WTC11 (cell line): ENCODE measurements at regions not wholly inside any gene's neighbourhood (a gene's known extent, or its start where the extent isn't known, plus 50 kb on each side); places are given as distances from the start of the nearest gene placed in this dataset.

Source experiments
- ATAC-seq: fragments of 200-7000 bp; cut with Tn5 transposase; 2 replicates; pipeline ENCODE4 v1.10.0; 2021; ENCODE audit warnings: mild to moderate bottlenecking, moderate library complexity
- CTCF ChIA-PET: fragments of 300-600 bp; sonication (Branson Sonifier 250); formaldehyde crosslinking; loops from one replicate; lab custom pipeline; 2021; ENCODE audit warnings: antibody characterized with exemption; lab: Charles Lee
- POLR2A ChIA-PET: fragments of 350-600 bp; sonication (Branson Sonifier 250); formaldehyde crosslinking; loops from one replicate; lab custom pipeline; 2021; ENCODE audit warnings: antibody characterized with exemption; lab: Charles Lee
- DNase-seq: peaks from one replicate; pipeline ENCODE4 v3.0.0; 2021; ENCODE audit warnings: low spot score
- H3K27ac Mint-ChIP-seq: 2 replicates; pipeline ENCODE4 v1.8.0; 2021; ENCODE audit warnings: mixed read lengths
- H3K27me3 Mint-ChIP-seq: 2 replicates; pipeline ENCODE4 v1.8.0; 2021; ENCODE audit warnings: low read depth, mild to moderate bottlenecking, moderate library complexity, mixed read lengths
- H3K36me3 Mint-ChIP-seq: 2 replicates; pipeline ENCODE4 v1.8.0; 2021; ENCODE audit warnings: mixed read lengths
- H3K4me1 Mint-ChIP-seq: 2 replicates; pipeline ENCODE4 v1.8.0; 2022; ENCODE audit warnings: mixed read lengths
- H3K4me3 Mint-ChIP-seq: 2 replicates; pipeline ENCODE4 v1.8.0; 2021; ENCODE audit warnings: mild to moderate bottlenecking, moderate library complexity, mixed read lengths
- H3K9me3 Mint-ChIP-seq: 2 replicates; pipeline ENCODE4 v1.8.0; 2021; ENCODE audit warnings: mixed read lengths
- ATF2 ChIP-seq: sonication (generic); formaldehyde crosslinking; IDR thresholded peaks from 2 replicates; pipeline ENCODE4 v1.8.1; 2022; ENCODE audit warnings: low read depth, missing genetic modification reagents, borderline replicate concordance
- CBFB ChIP-seq: sonication (generic); formaldehyde crosslinking; IDR thresholded peaks from 2 replicates; pipeline ENCODE4 v1.8.1; 2022; ENCODE audit warnings: mild to moderate bottlenecking, low read depth, missing genetic modification reagents
- E2F4 ChIP-seq: sonication (generic); formaldehyde crosslinking; IDR thresholded peaks from 2 replicates; pipeline ENCODE4 v1.8.1; 2022; ENCODE audit warnings: low read depth, mild to moderate bottlenecking, moderate library complexity, missing genetic modification reagents, borderline replicate concordance
- ESRRA ChIP-seq: sonication (generic); formaldehyde crosslinking; IDR thresholded peaks from 2 replicates; pipeline ENCODE4 v1.8.1; 2022; ENCODE audit warnings: mild to moderate bottlenecking, missing genetic modification reagents, borderline replicate concordance
- FOXJ3 ChIP-seq: sonication (generic); formaldehyde crosslinking; IDR thresholded peaks from 2 replicates; pipeline ENCODE4 v1.9.0; 2021; ENCODE audit warnings: missing genetic modification reagents, mild to moderate bottlenecking, borderline replicate concordance
- MAX ChIP-seq: sonication (generic); formaldehyde crosslinking; IDR thresholded peaks from 2 replicates; pipeline ENCODE4 v1.8.0; 2022; ENCODE audit warnings: mild to moderate bottlenecking, missing genetic modification reagents
- MYBL2 ChIP-seq: sonication (generic); formaldehyde crosslinking; IDR thresholded peaks from 2 replicates; pipeline ENCODE4 v1.8.1; 2023; ENCODE audit warnings: mild to moderate bottlenecking, moderate library complexity, missing genetic modification reagents
- NFE2L1 ChIP-seq: sonication (generic); formaldehyde crosslinking; IDR thresholded peaks from 2 replicates; pipeline ENCODE4 v1.8.1; 2023; ENCODE audit warnings: missing genetic modification reagents
- SMAD3 ChIP-seq: sonication (generic); formaldehyde crosslinking; IDR thresholded peaks from 2 replicates; pipeline ENCODE4 v1.8.0; 2022; ENCODE audit warnings: missing genetic modification reagents, mild to moderate bottlenecking, borderline replicate concordance
- TCF7 ChIP-seq: sonication (generic); formaldehyde crosslinking; IDR thresholded peaks from 2 replicates; pipeline ENCODE4 v1.8.0; 2022; ENCODE audit warnings: mild to moderate bottlenecking, low read depth, missing genetic modification reagents, moderate library complexity
- ZBTB21 ChIP-seq: sonication (generic); formaldehyde crosslinking; IDR thresholded peaks from 2 replicates; pipeline ENCODE4 v1.8.1; 2023; ENCODE audit warnings: mild to moderate bottlenecking, missing genetic modification reagents, borderline replicate concordance
- ZBTB43 ChIP-seq: sonication (generic); formaldehyde crosslinking; IDR thresholded peaks from 2 replicates; pipeline ENCODE4 v1.8.1; 2023; ENCODE audit warnings: mild to moderate bottlenecking, missing genetic modification reagents
- ZNF317 ChIP-seq: sonication (generic); formaldehyde crosslinking; IDR thresholded peaks from 2 replicates; pipeline ENCODE4 v1.8.1; 2023; ENCODE audit warnings: low read depth, mild to moderate bottlenecking, moderate library complexity, missing genetic modification reagents, borderline replicate concordance
- ZNF425 ChIP-seq: fragments of 250-450 bp; sonication (Bioruptor Pico); conservative IDR thresholded peaks from 2 replicates; pipeline ENCODE4 v1.9.0; 2021; ENCODE audit warnings: mild to moderate bottlenecking
- ZNF532 ChIP-seq: fragments of 250-450 bp; sonication (Bioruptor Pico); IDR thresholded peaks from 2 replicates; pipeline ENCODE4 v1.9.0; 2021; ENCODE audit warnings: mild to moderate bottlenecking, borderline replicate concordance
- TF ChIP-seq, protein P1 (sequence below): fragments of 250-450 bp; sonication (Bioruptor Pico); IDR thresholded peaks from 2 replicates; pipeline ENCODE4 v1.9.0; 2021; ENCODE audit warnings: mild to moderate bottlenecking

DNA sequence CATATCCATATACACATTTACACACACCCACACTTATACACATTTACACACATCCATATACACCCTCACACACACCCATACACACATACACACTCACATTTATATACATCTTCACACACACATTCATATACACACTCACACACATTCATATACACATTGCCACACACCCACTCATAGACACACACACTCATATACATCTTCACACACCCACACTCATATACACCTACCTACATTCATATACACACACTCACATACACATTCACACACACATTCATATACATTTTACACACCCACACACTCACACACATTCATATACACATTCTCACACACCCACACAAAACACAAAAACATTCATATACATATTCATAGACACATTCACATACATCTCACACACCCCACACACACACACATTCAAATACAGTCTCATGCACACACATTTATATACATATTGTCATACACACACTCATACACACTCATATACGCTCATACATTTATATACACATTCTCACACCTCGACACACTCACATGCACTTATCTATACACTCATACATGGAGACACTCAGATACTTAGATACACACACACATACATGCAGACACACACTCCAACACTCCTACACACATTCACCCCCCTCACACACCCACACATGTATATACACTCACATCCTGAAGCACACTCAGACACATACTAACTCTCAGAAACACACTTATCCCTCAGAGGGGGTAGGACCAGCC is 82.1 kb downstream of the MRPL14 start:
- Mint-ChIP-seq H3K4me3 (no peak overlapping the region), H3K27ac (no peak overlapping the region), H3K36me3 (no peaks in the 10 kb centered on the region), H3K27me3 (no peaks in the 10 kb centered on the region), H3K9me3 (no peaks in the 10 kb centered on the region), H3K4me1 (peaks cover 31% of the 10 kb centered on the region)
- DNase-seq = no peak
- CTCF ChIA-PET = interaction anchor here (1.2 to 1.3 kb wide), 2 partner anchors 30 to 44 kb away, joined by 3 to 7 read pairs; no protein-coding TSS in a partner anchor
- ATAC-seq = no peak
- no peak for TF ChIP-seq ZNF425 (CRISPR knock-in tag)
- TF ChIP-seq MYBL2 (CRISPR knock-in tag) = no peak
- no peak for TF ChIP-seq MAX (CRISPR knock-in tag)
- TF ChIP-seq TCF7 = no peak
- TF ChIP-seq, protein P1, sequence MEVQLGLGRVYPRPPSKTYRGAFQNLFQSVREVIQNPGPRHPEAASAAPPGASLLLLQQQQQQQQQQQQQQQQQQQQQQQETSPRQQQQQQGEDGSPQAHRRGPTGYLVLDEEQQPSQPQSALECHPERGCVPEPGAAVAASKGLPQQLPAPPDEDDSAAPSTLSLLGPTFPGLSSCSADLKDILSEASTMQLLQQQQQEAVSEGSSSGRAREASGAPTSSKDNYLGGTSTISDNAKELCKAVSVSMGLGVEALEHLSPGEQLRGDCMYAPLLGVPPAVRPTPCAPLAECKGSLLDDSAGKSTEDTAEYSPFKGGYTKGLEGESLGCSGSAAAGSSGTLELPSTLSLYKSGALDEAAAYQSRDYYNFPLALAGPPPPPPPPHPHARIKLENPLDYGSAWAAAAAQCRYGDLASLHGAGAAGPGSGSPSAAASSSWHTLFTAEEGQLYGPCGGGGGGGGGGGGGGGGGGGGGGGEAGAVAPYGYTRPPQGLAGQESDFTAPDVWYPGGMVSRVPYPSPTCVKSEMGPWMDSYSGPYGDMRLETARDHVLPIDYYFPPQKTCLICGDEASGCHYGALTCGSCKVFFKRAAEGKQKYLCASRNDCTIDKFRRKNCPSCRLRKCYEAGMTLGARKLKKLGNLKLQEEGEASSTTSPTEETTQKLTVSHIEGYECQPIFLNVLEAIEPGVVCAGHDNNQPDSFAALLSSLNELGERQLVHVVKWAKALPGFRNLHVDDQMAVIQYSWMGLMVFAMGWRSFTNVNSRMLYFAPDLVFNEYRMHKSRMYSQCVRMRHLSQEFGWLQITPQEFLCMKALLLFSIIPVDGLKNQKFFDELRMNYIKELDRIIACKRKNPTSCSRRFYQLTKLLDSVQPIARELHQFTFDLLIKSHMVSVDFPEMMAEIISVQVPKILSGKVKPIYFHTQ = no peak
- TF ChIP-seq NFE2L1 (CRISPR knock-in tag) = no peak
- no peak for TF ChIP-seq ZNF532
- no peak for TF ChIP-seq ZNF317
- TF ChIP-seq FOXJ3 (CRISPR knock-in tag) = no peak
- TF ChIP-seq CBFB (CRISPR knock-in tag) = no peak
- TF ChIP-seq E2F4 (CRISPR knock-in tag) = no peak
- TF ChIP-seq ZBTB43 (CRISPR knock-in tag) = no peak
- TF ChIP-seq SMAD3 (CRISPR knock-in tag) = no peak
- TF ChIP-seq ATF2 (CRISPR knock-in tag) = no peak
- TF ChIP-seq ESRRA (CRISPR knock-in tag) = no peak
- TF ChIP-seq ZBTB21 (CRISPR knock-in tag) = no peak
- TF ChIP-seq, all 79 proteins: peak for 0
- POLR2A ChIA-PET = no interaction called here
